ENCODE measurements at regions not wholly inside any gene's neighbourhood (a gene's known extent, or its start where the extent isn't known, plus 50 kb on each side); places are given as distances from the start of the nearest gene placed in this dataset.

- TF ChIP-seq CTCF (IDR thresholded peaks at IDR 0.05; ENCODE audit: insufficient read depth, low read depth, low read length, missing control alignments) = no peak
- no peak overlapping the region for H3K4me3 ChIP-seq (ENCODE audit: low read length)
- DNase-seq (ENCODE audit: low read depth) = no peak
Measured at GRCh38 chr14:30125322-30125979, 197.8 kb upstream of the PRKD1 start.

- TF ChIP-seq CTCF (IDR thresholded peaks at IDR 0.05; ENCODE audit: insufficient read depth, low read depth, low read length, missing control alignments) = no peak
- no peak for DNase-seq (ENCODE audit: low read depth)
- H3K4me3 ChIP-seq (ENCODE audit: low read length) = no peak overlapping the region
Measured at GRCh38 chr14:30129807-30130206, 202.2 kb upstream of the PRKD1 start.

- TF ChIP-seq CTCF (IDR thresholded peaks at IDR 0.05; ENCODE audit: insufficient read depth, low read depth, low read length, missing control alignments) = no peak
- DNase-seq (ENCODE audit: low read depth) = no peak
- H3K4me3 ChIP-seq (ENCODE audit: low read length) = no peak overlapping the region
Measured at GRCh38 chr14:30131581-30132097, 204.0 kb upstream of the PRKD1 start.

- no peak for DNase-seq (ENCODE audit: low read depth)
- TF ChIP-seq CTCF (IDR thresholded peaks at IDR 0.05; ENCODE audit: insufficient read depth, low read depth, low read length, missing control alignments) = no peak
Measured at GRCh38 chr14:30132196-30132595, 204.5 kb upstream of the PRKD1 start.

GRCh38 chr14:30134936-30135335 is 207.3 kb upstream of the PRKD1 start:
- no peak overlapping the region for H3K4me3 ChIP-seq (ENCODE audit: low read length)
- no peak for DNase-seq (ENCODE audit: low read depth)
- TF ChIP-seq CTCF (IDR thresholded peaks at IDR 0.05; ENCODE audit: insufficient read depth, low read depth, low read length, missing control alignments) = no peak

More at GRCh38 chr14:30132196-30132595, 204.5 kb upstream of the PRKD1 start:
- H3K4me3 ChIP-seq (ENCODE audit: low read length) = no peak overlapping the region

- DNase-seq (ENCODE audit: low read depth) = no peak
- no peak for TF ChIP-seq CTCF (IDR thresholded peaks at IDR 0.05; ENCODE audit: insufficient read depth, low read depth, low read length, missing control alignments)
- H3K4me3 ChIP-seq (ENCODE audit: low read length) = no peak overlapping the region
Measured at GRCh38 chr14:30138567-30138966, 210.9 kb upstream of the PRKD1 start.

- no peak overlapping the region for H3K4me3 ChIP-seq (ENCODE audit: low read length)
- no peak for DNase-seq (ENCODE audit: low read depth)
- TF ChIP-seq CTCF (IDR thresholded peaks at IDR 0.05; ENCODE audit: insufficient read depth, low read depth, low read length, missing control alignments) = no peak
Measured at GRCh38 chr14:30142216-30142615, 214.6 kb upstream of the PRKD1 start.
